ENCODE measurements at regions not wholly inside any gene's neighbourhood (a gene's known extent, or its start where the extent isn't known, plus 50 kb on each side); places are given as distances from the start of the nearest gene placed in this dataset.
"Not testable (repeated sequence)": the region's sequence is repeated elsewhere in the genome, so short reads cannot be mapped to it uniquely, and the experiment has no call there.

DNA sequence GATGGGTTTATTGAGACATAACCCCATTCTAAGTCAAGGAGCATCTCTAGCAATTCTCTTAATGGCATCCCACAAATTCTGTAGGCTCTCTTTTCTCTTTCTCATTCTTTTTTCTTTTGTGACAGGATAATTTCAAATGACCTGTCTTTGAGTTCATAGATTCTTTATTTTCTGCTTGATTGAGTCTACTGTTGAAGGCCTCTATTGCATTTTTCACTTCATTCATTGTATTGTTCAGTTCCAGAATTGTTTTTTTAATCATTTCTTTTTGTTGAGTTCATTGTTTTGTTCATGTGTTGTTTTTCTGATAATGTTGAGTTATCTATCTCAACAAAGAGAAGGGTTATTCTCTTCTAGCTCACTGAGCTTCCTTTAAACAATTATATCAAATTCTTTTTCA, 144.7 kb upstream of the IL12B start:
- Mint-ChIP-seq H3K36me3 (ENCODE audit: low read depth) (no peaks in the 10 kb centered on the region), H3K27me3 (peaks cover 36% of the 10 kb centered on the region), H3K4me1 (ENCODE audit: low read depth) (peaks cover 8% of the 10 kb centered on the region), H3K27ac (no peak overlapping the region), H3K9me3 (peaks cover 29% of the 10 kb centered on the region), H3K4me3 (no peak overlapping the region)
- intact Hi-C loops (cut with micrococcal nuclease) = no loop called here

DNA sequence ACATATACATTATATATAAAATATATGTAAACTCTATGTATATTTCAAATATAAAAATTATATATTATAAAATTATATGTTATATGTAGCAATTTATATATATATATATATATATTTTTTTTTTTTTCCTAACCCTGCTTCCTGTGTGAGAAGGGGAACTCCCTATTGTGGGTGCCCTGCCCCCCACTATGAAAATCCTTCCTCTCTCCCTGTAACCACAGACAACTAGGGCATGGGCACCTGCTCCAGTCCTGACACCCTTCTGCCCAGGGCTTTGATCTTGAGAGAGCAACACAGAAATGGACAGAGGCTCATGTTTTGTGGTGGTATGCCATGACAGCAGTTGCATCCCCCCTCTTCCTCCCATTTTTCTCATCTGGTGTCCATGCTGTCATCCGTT, 148.7 kb upstream of the IL12B start:
- intact Hi-C loops (cut with micrococcal nuclease) = no loop called here
- peaks cover 13% of the 10 kb centered on the region for H3K27me3 Mint-ChIP-seq
- H3K27ac Mint-ChIP-seq = no peak overlapping the region
- H3K4me3 Mint-ChIP-seq = no peak overlapping the region
- H3K4me1 Mint-ChIP-seq (ENCODE audit: low read depth) = peaks cover 7% of the 10 kb centered on the region
- no peaks in the 10 kb centered on the region for H3K36me3 Mint-ChIP-seq (ENCODE audit: low read depth)
- H3K9me3 Mint-ChIP-seq = peaks cover 27% of the 10 kb centered on the region

DNA sequence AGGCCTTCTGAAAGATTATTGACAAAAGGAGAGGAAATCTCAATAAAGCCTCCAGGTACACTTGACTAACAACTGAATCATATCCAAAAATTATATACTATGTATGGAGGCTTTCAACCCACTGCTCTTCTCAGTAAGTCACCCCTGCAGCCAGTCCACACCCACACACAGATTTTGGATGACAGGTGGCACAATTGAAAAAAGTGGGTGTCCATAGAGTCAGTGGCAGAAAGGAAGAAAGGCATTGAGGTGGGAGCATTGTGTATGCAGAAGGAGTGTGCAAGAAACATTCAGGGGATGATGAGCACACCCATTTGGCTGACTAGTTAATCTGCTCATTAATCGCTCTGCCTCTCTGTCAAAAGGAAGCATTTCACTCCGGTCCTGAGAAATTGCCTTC, 150.6 kb upstream of the IL12B start:
- Mint-ChIP-seq H3K36me3 (ENCODE audit: low read depth) (no peaks in the 10 kb centered on the region), H3K27me3 (peaks cover 5% of the 10 kb centered on the region), H3K4me3 (no peak overlapping the region), H3K4me1 (ENCODE audit: low read depth) (peaks cover 7% of the 10 kb centered on the region), H3K27ac (no peak overlapping the region), H3K9me3 (peaks cover 8% of the 10 kb centered on the region)
- intact Hi-C loops (cut with micrococcal nuclease) = no loop called here

DNA sequence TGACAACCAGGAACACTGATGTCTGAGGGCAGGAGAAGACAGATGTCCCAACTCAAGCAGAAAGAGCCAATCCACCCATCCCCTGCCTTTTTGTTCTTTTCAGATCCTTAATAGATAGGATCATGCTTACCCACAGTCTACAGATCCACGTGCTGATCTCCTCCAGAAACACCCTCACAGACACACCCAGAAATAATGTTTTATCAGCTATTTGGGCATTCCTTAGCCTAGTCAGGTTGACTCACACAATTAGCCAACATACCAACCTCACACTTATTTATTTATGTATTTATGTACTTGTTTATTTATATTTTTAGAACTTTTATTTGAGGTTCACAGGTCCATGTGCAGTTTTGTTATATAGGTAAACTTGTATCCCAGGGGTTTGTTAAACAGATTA, 151.5 kb upstream of the IL12B start:
- no peaks in the 10 kb centered on the region for H3K9me3 Mint-ChIP-seq
- peaks cover 7% of the 10 kb centered on the region for H3K4me1 Mint-ChIP-seq (ENCODE audit: low read depth)
- intact Hi-C loops (cut with micrococcal nuclease) = no loop called here
- H3K27ac Mint-ChIP-seq = no peak overlapping the region
- H3K4me3 Mint-ChIP-seq = no peak overlapping the region
- no peaks in the 10 kb centered on the region for H3K36me3 Mint-ChIP-seq (ENCODE audit: low read depth)
- H3K27me3 Mint-ChIP-seq = peaks cover 3% of the 10 kb centered on the region

DNA sequence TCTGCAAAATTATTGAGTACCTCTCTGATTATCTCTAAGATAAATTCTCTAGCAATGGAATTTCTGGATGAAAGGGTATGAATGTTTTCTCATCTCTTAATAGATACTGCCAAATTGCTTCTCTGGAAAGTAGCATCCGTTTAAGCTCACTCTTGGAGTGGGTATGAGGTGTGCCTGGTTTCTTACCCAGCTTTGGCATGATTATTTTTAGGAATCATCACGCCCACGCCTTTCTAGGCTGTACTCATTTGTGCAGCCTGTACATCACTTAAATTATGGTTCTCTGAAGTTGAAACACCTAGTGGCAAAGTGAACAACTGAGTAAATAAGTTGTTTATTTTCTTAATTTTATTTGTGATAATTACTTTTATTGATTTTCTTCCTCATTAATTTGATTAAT, 156.5 kb upstream of the IL12B start:
- no peaks in the 10 kb centered on the region for H3K36me3 Mint-ChIP-seq (ENCODE audit: low read depth)
- intact Hi-C loops (cut with micrococcal nuclease) = no loop called here
- H3K27ac Mint-ChIP-seq = no peak overlapping the region
- H3K27me3 Mint-ChIP-seq = peaks cover 3% of the 10 kb centered on the region
- H3K9me3 Mint-ChIP-seq = no peaks in the 10 kb centered on the region
- no peaks in the 10 kb centered on the region for H3K4me1 Mint-ChIP-seq (ENCODE audit: low read depth)
- H3K4me3 Mint-ChIP-seq = no peak overlapping the region

DNA sequence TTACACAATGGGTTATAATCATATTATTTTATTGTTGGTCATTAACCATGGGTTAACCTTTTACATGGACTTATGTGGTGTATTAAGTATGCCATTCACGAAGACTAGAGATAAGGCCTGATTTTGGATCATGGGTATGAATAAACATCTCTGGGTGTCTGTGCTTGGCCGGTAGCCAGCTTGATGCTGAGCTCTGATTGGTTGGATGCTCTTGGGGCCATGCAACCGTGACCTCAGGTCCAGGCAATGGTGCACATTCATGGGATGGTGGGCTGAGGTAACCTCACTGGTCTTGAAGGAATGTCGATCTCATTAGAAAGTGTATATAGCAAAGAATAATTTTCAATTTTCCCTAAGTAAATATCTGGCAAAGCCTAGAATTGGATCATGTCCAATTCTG, 158.2 kb upstream of the IL12B start:
- Mint-ChIP-seq H3K27me3 (peaks cover 3% of the 10 kb centered on the region), H3K36me3 (ENCODE audit: low read depth) (no peaks in the 10 kb centered on the region), H3K4me3 (no peak overlapping the region), H3K4me1 (ENCODE audit: low read depth) (no peaks in the 10 kb centered on the region), H3K9me3 (no peaks in the 10 kb centered on the region), H3K27ac (no peak overlapping the region)
- intact Hi-C loops (cut with micrococcal nuclease) = no loop called here

DNA sequence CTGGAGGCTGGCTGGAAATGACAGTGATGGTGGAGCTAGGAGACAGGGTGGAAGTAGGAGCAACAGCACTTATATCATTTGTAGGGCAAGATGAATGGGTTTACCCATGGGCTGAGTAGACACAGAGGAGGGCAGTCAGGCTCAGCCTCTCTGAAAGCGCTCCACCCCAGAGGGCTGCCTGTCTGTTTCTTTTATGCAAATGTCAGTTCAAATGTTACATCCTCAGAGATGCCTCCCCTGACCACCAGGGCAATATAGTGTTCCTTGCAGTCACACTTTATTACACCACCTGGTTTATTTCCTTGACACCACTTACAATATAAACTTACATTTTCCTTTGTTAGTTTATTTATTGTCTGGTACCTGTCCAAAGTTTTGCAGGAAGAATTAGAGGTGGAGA, 159.5 kb upstream of the IL12B start:
- Mint-ChIP-seq H3K27ac (no peak overlapping the region), H3K9me3 (no peaks in the 10 kb centered on the region), H3K4me1 (ENCODE audit: low read depth) (no peaks in the 10 kb centered on the region), H3K36me3 (ENCODE audit: low read depth) (no peaks in the 10 kb centered on the region), H3K4me3 (no peak overlapping the region), H3K27me3 (peaks cover 4% of the 10 kb centered on the region)
- intact Hi-C loops (cut with micrococcal nuclease) = no loop called here

DNA sequence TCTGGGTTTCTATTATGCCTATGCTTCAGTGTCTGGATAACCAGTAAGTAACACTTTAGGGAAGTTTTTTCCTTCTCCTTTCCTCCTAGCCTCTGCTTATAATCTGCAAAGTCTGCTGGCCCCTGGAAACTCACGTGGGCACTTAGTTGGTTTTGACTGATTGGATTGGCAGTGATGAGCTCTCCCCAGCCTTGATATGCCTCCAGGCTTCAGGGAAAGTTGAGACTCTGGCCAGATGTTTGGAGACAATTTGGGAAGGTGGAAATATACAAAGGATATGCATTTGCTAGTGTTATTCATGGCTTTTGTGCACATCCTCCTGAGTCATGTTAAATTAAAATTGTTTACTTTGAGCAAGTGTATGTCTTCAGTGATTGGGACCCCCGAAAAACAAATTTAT, 160.2 kb upstream of the IL12B start:
- Mint-ChIP-seq H3K27me3 (peaks cover 5% of the 10 kb centered on the region), H3K4me3 (no peak overlapping the region), H3K36me3 (ENCODE audit: low read depth) (no peaks in the 10 kb centered on the region), H3K9me3 (no peaks in the 10 kb centered on the region), H3K27ac (no peak overlapping the region), H3K4me1 (ENCODE audit: low read depth) (no peaks in the 10 kb centered on the region)
- intact Hi-C loops (cut with micrococcal nuclease) = no loop called here

DNA sequence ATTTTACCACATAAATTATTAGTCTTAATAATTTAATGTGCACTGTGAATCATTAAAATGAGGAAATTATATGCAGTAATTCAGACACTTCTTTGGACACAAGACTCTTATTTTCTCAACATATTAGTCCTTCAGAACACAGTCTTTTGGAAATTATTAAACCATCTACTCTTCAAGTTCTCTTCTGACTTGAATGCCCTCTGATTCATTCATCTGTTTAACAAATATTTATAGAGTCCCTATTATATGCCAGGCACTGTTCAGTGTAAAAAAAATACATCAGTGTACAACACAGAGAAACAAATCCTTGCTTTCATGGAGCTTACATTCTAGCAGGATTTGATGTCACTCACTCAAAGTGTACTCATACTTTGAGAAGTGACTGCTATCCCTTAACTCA, 163.4 kb upstream of the IL12B start:
- Mint-ChIP-seq H3K4me3 (no peak overlapping the region), H3K36me3 (ENCODE audit: low read depth) (no peaks in the 10 kb centered on the region), H3K27me3 (peaks cover 5% of the 10 kb centered on the region), H3K9me3 (no peaks in the 10 kb centered on the region), H3K27ac (no peak overlapping the region), H3K4me1 (ENCODE audit: low read depth) (peaks cover 5% of the 10 kb centered on the region)
- intact Hi-C loops (cut with micrococcal nuclease) = no loop called here

DNA sequence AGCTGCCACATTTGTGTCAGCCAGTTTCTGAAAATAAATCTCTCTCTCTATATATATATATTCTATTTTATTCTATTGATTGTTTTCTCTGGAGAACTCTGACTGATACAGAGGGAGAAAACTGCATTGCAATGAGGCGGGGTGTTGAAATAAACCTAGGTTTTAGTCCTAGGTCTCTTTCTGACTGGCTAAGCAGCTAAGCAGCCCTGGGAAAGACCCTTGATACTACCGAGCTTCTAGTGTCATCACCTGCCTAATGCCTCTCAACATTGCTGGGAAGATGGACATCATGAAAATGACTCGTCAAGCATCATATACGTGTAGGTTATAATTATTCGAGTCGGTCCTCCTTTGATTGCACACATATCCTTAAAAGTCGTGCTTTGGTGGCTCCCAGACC, 166.5 kb upstream of the IL12B start:
- intact Hi-C loops (cut with micrococcal nuclease) = no loop called here
- Mint-ChIP-seq H3K9me3 (no peaks in the 10 kb centered on the region), H3K36me3 (ENCODE audit: low read depth) (no peaks in the 10 kb centered on the region), H3K27me3 (peaks cover 5% of the 10 kb centered on the region), H3K4me3 (no peak overlapping the region), H3K27ac (no peak overlapping the region), H3K4me1 (ENCODE audit: low read depth) (peaks cover 5% of the 10 kb centered on the region)

DNA sequence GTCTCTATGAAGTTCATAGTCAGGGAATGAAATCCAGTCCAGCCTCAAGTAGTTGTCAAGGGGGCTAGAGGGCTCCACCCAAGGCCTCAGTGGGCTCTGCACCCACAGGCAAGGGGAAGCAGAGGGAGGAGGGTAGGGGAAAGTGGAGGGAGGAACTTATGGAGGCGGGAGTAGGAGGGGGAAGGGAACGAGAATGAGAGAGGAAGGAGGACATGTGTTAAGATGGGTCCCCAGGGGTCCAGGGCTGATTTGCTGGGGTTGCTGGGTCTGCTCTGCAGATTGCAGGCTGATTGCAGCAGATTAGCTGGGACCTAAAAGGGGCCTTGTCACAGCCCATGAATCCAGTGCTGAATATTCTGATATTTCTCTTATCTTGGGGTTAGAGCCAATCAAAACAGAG, 166.9 kb upstream of the IL12B start:
- H3K9me3 Mint-ChIP-seq = no peaks in the 10 kb centered on the region
- intact Hi-C loops (cut with micrococcal nuclease) = no loop called here
- H3K27ac Mint-ChIP-seq = no peak overlapping the region
- H3K4me3 Mint-ChIP-seq = no peak overlapping the region
- no peaks in the 10 kb centered on the region for H3K36me3 Mint-ChIP-seq (ENCODE audit: low read depth)
- H3K4me1 Mint-ChIP-seq (ENCODE audit: low read depth) = peaks cover 5% of the 10 kb centered on the region
- peaks cover 5% of the 10 kb centered on the region for H3K27me3 Mint-ChIP-seq

DNA sequence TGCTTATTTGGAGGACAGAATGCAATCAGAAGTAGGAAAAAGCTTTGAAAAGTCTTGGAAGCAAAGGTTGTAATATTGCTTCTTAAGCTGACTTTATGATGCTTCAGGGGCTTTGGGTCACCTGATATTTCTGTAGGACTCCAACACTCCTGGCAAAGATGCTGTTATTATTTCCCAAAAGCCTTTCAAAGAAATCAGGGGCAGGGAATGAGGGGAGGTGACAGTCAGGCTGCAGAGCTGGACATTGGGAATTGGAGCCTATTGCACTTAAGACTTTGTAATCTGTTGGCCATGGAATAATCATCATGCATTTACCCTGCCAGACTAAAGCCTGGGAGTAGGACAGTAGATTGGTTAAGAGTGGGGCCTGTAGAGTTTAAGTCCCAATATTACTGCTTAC, 168.3 kb upstream of the IL12B start:
- H3K27me3 Mint-ChIP-seq = peaks cover 5% of the 10 kb centered on the region
- H3K4me3 Mint-ChIP-seq = no peak overlapping the region
- peaks cover 5% of the 10 kb centered on the region for H3K4me1 Mint-ChIP-seq (ENCODE audit: low read depth)
- H3K9me3 Mint-ChIP-seq = no peaks in the 10 kb centered on the region
- no peaks in the 10 kb centered on the region for H3K36me3 Mint-ChIP-seq (ENCODE audit: low read depth)
- H3K27ac Mint-ChIP-seq = no peak overlapping the region
- intact Hi-C loops (cut with micrococcal nuclease) = no loop called here

DNA sequence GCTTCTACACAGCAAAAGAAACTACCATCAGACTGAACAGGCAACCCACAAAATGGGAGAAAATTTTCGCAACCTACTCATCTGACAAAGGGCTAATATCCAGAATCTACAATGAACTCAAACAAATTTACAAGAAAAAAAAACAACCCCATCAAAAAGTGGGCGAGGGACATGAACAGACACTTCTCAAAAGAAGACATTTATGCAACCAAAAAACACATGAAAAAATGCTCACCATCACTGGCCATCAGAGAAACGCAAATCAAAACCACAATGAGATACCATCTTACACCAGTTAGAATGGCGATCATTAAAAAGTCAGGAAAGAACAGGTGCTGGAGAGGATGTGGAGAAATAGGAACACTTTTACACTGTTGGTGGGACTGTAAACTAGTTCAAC, 171.8 kb upstream of the IL12B start:
- H3K27me3 Mint-ChIP-seq; H3K27ac Mint-ChIP-seq; H3K4me1 Mint-ChIP-seq (ENCODE audit: low read depth); intact Hi-C loops (cut with micrococcal nuclease); H3K4me3 Mint-ChIP-seq; H3K36me3 Mint-ChIP-seq (ENCODE audit: low read depth); H3K9me3 Mint-ChIP-seq: not testable (repeated sequence)

DNA sequence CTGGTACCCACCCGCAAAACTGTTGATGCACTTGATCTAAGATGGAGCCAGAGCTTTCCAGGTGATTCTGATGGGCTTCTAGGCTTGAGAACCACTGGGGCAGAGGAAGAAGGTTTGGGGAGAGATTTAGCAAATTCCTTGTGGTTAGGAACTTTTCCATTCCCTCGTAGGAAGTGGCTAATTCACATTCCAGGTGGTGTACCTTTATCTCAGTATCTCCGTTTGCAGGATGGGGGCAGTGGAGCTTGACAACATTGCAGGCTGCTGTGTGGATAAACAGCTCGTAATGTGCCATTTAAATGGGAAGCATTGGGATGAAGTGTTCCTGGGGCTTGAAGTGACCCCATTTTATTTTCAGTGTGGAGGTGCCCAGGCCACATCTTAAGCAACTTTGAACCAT, 172.9 kb upstream of the IL12B start:
- no peak overlapping the region for H3K27ac Mint-ChIP-seq
- H3K9me3 Mint-ChIP-seq = no peaks in the 10 kb centered on the region
- no peaks in the 10 kb centered on the region for H3K36me3 Mint-ChIP-seq (ENCODE audit: low read depth)
- H3K4me1 Mint-ChIP-seq (ENCODE audit: low read depth) = peaks cover 6% of the 10 kb centered on the region
- intact Hi-C loops (cut with micrococcal nuclease) = no loop called here
- no peak overlapping the region for H3K4me3 Mint-ChIP-seq
- H3K27me3 Mint-ChIP-seq = no peaks in the 10 kb centered on the region

DNA sequence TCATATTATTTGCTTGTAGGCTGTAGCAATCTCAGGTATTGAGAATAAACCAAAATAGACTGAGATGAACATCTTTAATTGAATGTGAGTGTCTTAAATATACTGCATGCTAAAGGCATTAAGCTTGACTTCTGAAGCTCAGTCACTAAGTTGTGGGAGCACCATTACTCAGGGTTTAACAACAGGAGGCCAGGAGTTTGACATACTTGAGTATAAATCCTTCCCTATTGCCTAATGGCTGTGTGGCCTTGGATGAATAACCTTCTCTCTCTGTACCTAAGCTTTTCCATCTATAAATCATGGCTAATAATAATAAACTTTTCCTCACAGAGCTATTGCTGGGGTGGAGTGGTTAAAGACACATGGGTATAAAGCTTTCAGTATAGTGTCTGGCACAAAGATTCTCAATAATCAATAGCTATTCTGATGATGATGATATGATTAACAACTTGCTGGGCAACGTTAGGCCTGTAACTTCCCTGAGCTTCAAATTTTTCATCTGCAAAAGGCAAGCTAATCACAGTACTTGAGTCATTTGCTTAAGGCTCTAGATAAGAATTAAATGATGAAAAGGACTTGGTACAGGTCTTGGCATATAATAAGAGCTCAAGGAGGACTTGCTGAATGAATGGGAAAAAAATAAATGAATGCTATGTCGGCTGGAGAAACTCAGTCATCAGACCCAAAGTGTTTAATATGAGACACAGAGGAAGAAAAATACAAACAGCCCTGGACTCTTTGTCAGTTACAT, 174.0 kb upstream of the IL12B start:
- Mint-ChIP-seq H3K27ac (no peak overlapping the region), H3K36me3 (ENCODE audit: low read depth) (no peaks in the 10 kb centered on the region), H3K4me1 (ENCODE audit: low read depth) (peaks cover 6% of the 10 kb centered on the region), H3K4me3 (no peak overlapping the region), H3K9me3 (no peaks in the 10 kb centered on the region), H3K27me3 (peaks cover 3% of the 10 kb centered on the region)
- intact Hi-C loops (cut with micrococcal nuclease) = no loop called here

Data from dendritic cell treated with granulocyte-macrophage colony-stimulating factor and Interleukin-4, amounts not matched to agents 40 ng/mL and 50 ng/mL, for 4 days (primary cell).